ENCODE measurements at regions not wholly inside any gene's neighbourhood (a gene's known extent, or its start where the extent isn't known, plus 50 kb on each side); places are given as distances from the start of the nearest gene placed in this dataset.

GRCh38 chr4:116332508-116332907 is 752.9 kb downstream of the TRAM1L1 start:
- no peaks in the 10 kb centered on the region for H3K36me3 ChIP-seq
- no peak overlapping the region for H3K4me3 ChIP-seq (replicated peaks in 1 of 3)
- no peak overlapping the region for H3K27ac ChIP-seq
- H3K4me1 ChIP-seq, result no peaks in the 10 kb centered on the region
- TF ChIP-seq POLR2A (IDR thresholded peaks at IDR 0.05) (no peak), CTCF (IDR thresholded peaks at IDR 0.05) (no peak)
- H3K27me3 ChIP-seq, result no peaks in the 10 kb centered on the region
- H3K9me3 ChIP-seq, result no peaks in the 10 kb centered on the region
- DNase-seq, result no peak
- intact Hi-C loops (cut with DNase I), result no loop called here

- Histone ChIP-seq H3K36me3 (no peaks in the 10 kb centered on the region), H3K27ac (no peak overlapping the region), H3K27me3 (no peaks in the 10 kb centered on the region), H3K4me1 (no peaks in the 10 kb centered on the region), H3K9me3 (no peaks in the 10 kb centered on the region), H3K4me3 (replicated peaks in 1 of 3) (no peak overlapping the region)
- WGBS, 2 donors, result 88 to 90% methylated on average over 2 of the region's 2 CpGs
- intact Hi-C loops (cut with DNase I), result no loop called here
- no peak for DNase-seq
- TF ChIP-seq CTCF (IDR thresholded peaks at IDR 0.05), result no peak
- no peak for TF ChIP-seq POLR2A (IDR thresholded peaks at IDR 0.05)
Measured at GRCh38 chr4:116328261-116328860, 757.0 kb downstream of the TRAM1L1 start.

- no peaks in the 10 kb centered on the region for H3K36me3 ChIP-seq
- H3K4me3 ChIP-seq (replicated peaks in 1 of 3), result no peak overlapping the region
- no peaks in the 10 kb centered on the region for H3K9me3 ChIP-seq
- no peak overlapping the region for H3K27ac ChIP-seq
- 95% methylated on average over 4 of the region's 4 CpGs for whole genome bisulfite sequencing, 2 donors
- intact Hi-C loops (cut with DNase I), result no loop called here
- H3K4me1 ChIP-seq, result no peaks in the 10 kb centered on the region
- TF ChIP-seq POLR2A (IDR thresholded peaks at IDR 0.05) (no peak), CTCF (IDR thresholded peaks at IDR 0.05) (no peak)
- H3K27me3 ChIP-seq, result no peaks in the 10 kb centered on the region
- no peak for DNase-seq
Measured at GRCh38 chr4:116323606-116324005, 761.8 kb downstream of the TRAM1L1 start.

GRCh38 chr4:116321471-116321870 is 763.9 kb downstream of the TRAM1L1 start:
- no peak for TF ChIP-seq CTCF (IDR thresholded peaks at IDR 0.05)
- TF ChIP-seq POLR2A (IDR thresholded peaks at IDR 0.05), result no peak
- no peak for DNase-seq
- intact Hi-C loops (cut with DNase I), result no loop called here
- Histone ChIP-seq H3K4me1 (no peaks in the 10 kb centered on the region), H3K9me3 (no peaks in the 10 kb centered on the region), H3K27me3 (no peaks in the 10 kb centered on the region), H3K4me3 (replicated peaks in 1 of 3) (no peak overlapping the region), H3K27ac (no peak overlapping the region), H3K36me3 (no peaks in the 10 kb centered on the region)
- 88 to 89% methylated on average over 5 of the region's 5 CpGs for WGBS, 2 donors

GRCh38 chr4:116320859-116321258 is 764.5 kb downstream of the TRAM1L1 start:
- H3K9me3 ChIP-seq, result no peaks in the 10 kb centered on the region
- H3K4me1 ChIP-seq, result no peaks in the 10 kb centered on the region
- H3K27me3 ChIP-seq, result no peaks in the 10 kb centered on the region
- no peak for DNase-seq
- intact Hi-C loops (cut with DNase I), result no loop called here
- 91 to 93% methylated on average over 1 of the region's 1 CpG for WGBS, 2 donors
- no peaks in the 10 kb centered on the region for H3K36me3 ChIP-seq
- TF ChIP-seq POLR2A (IDR thresholded peaks at IDR 0.05) (no peak), CTCF (IDR thresholded peaks at IDR 0.05) (no peak)
- no peak overlapping the region for H3K27ac ChIP-seq
- H3K4me3 ChIP-seq (replicated peaks in 1 of 3), result no peak overlapping the region
